Spleen (tissue), 7 donors: ENCODE measurements at regions not wholly inside any gene's neighbourhood (a gene's known extent, or its start where the extent isn't known, plus 50 kb on each side); places are given as distances from the start of the nearest gene placed in this dataset.
"Not testable (repeated sequence)": the region's sequence is repeated elsewhere in the genome, so short reads cannot be mapped to it uniquely, and the experiment has no call there.

ENCODE experiments used
- CTCF ChIP-seq, 11 experiments: fragments of 200-600 bp in 7 of 11; fragments of 450-650 bp in 4 of 11; sonication (generic) in 4 of 11; IDR thresholded peaks in 8 of 11; conservative IDR thresholded peaks in 3 of 11; 1 replicate in 7 of 11; 2 replicates in 4 of 11; pipeline versions ENCODE4 v1.4.0 to v1.8.0; 2016 to 2021; ENCODE audit warnings: antibody characterized with exemption in 11 of 11, inconsistent platforms in 4 of 11, mild to moderate bottlenecking in 1 of 11
- POLR2A ChIP-seq, 3 donors: fragments of 450-650 bp; IDR thresholded peaks; one replicate each; pipeline ENCODE4 v1.5.1; 2017; ENCODE audit warnings: antibody characterized with exemption in 3 of 3, mild to moderate bottlenecking in 1 of 3
- donor health status: DM: no; HTN: no; CAD: no; lungs with moderate emphysema.
- donor health status: DM: no; HTN: no; CAD: no.
- donor health status: DM: no; HTN: no; CAD: no.

- not testable (repeated sequence) for TF ChIP-seq POLR2A (IDR thresholded peaks at IDR 0.05); CTCF (IDR thresholded peaks at IDR 0.05 in 8 of 11, conservative IDR thresholded peaks at IDR 0.05 in 3 of 11)
These were observed 52.5 kb downstream of the KIAA0408 start for GRCh38 chr6:127406722-127407121.
